ENCODE measurements at regions not wholly inside any gene's neighbourhood (a gene's known extent, or its start where the extent isn't known, plus 50 kb on each side); places are given as distances from the start of the nearest gene placed in this dataset.

DNA sequence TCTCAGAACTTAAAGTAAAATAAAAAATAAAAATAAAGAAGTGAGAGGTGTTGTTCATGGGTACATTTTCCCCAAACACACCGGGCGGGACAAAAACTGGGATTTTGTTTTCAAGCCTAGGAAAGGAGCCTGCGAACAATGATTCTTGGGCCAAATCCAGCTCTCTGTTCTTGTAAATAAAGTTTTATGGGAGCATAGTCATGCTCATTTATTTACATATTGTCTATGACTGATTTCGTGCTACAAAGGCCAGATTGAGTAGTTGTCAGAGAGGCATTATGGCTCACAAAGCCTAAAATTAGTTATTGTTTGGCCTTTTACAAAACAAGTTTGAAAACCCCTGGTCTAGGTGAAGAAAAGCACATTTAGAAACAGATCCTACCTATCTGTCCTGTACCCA lies 821.0 kb upstream of the GRAMD2B start:
- no peak for TF ChIP-seq POLR2A (IDR thresholded peaks at IDR 0.05)
- TF ChIP-seq, protein P1, sequence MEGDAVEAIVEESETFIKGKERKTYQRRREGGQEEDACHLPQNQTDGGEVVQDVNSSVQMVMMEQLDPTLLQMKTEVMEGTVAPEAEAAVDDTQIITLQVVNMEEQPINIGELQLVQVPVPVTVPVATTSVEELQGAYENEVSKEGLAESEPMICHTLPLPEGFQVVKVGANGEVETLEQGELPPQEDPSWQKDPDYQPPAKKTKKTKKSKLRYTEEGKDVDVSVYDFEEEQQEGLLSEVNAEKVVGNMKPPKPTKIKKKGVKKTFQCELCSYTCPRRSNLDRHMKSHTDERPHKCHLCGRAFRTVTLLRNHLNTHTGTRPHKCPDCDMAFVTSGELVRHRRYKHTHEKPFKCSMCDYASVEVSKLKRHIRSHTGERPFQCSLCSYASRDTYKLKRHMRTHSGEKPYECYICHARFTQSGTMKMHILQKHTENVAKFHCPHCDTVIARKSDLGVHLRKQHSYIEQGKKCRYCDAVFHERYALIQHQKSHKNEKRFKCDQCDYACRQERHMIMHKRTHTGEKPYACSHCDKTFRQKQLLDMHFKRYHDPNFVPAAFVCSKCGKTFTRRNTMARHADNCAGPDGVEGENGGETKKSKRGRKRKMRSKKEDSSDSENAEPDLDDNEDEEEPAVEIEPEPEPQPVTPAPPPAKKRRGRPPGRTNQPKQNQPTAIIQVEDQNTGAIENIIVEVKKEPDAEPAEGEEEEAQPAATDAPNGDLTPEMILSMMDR (IDR thresholded peaks at IDR 0.05 in 4 of 5, conservative IDR thresholded peaks at IDR 0.05 in 1 of 5) = no peak

Measured in gastrocnemius medialis (tissue), 4 donors.